Duodenal mucosa (tissue), 2 donors: ENCODE measurements at regions not wholly inside any gene's neighbourhood (a gene's known extent, or its start where the extent isn't known, plus 50 kb on each side); places are given as distances from the start of the nearest gene placed in this dataset.

Experiments
- H3K27ac ChIP-seq: one replicate; pipeline ENCODE4 v1.7.0; 2013; ENCODE audit warnings: low read depth, low read length
- H3K27me3 ChIP-seq, 2 donors: one replicate each; pipeline ENCODE4 v1.7.0; 2013; ENCODE audit warnings: low read length in 2 of 2, control low read depth in 1 of 2; ENCODE audit not compliant: insufficient read depth in 2 of 2, control insufficient read depth in 1 of 2
- H3K36me3 ChIP-seq, 2 donors: one replicate each; pipeline ENCODE4 v1.7.0; 2013; ENCODE audit warnings: low read length in 2 of 2, control low read depth in 1 of 2; ENCODE audit not compliant: insufficient read depth in 2 of 2, control insufficient read depth in 1 of 2
- H3K4me1 ChIP-seq, 2 donors: one replicate each; pipeline ENCODE4 v1.7.0; 2013; ENCODE audit warnings: low read length in 2 of 2, control low read depth in 1 of 2; ENCODE audit not compliant: insufficient read depth in 2 of 2, control insufficient read depth in 1 of 2
- H3K4me3 ChIP-seq, 2 donors: one replicate each; pipeline ENCODE4 v1.7.0; 2013; ENCODE audit warnings: low read length in 2 of 2, low read depth in 1 of 2
- H3K9ac ChIP-seq, 2 donors: one replicate each; pipeline ENCODE4 v1.7.0; 2013; ENCODE audit warnings: low read length in 2 of 2, low read depth in 1 of 2
- H3K9me3 ChIP-seq, 2 donors: one replicate each; pipeline ENCODE4 v1.7.0; 2013; ENCODE audit warnings: low read length in 2 of 2, control low read depth in 1 of 2; ENCODE audit not compliant: control insufficient read depth in 1 of 2

DNA sequence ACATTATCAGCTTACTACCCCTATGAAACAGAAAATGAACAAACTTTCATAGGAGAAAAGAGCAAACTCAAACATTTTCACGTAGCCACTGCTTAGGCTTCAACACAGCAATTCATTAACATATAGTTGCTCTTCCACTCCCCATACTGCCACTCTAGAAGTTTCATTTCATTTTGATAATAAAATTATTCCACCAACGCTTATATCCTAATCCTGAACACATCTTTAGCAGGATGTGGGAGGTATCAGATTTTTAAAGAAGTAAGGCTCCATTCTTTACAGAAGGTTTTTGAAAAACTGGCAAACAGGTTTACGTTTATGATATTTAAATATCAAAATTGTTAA is 77.5 kb upstream of the ANK3 start:
- Histone ChIP-seq H3K9me3 (no peaks in the 10 kb centered on the region), H3K27me3 (no peaks in the 10 kb centered on the region), H3K27ac (no peak overlapping the region), H3K36me3 (no peaks in the 10 kb centered on the region), H3K9ac (no peak overlapping the region), H3K4me1 (no peaks in the 10 kb centered on the region), H3K4me3 (no peak overlapping the region)

GRCh38 chr10:60466267-60467201 is 76.9 kb upstream of the ANK3 start:
- H3K4me3 ChIP-seq = no peak overlapping the region
- no peaks in the 10 kb centered on the region for H3K27me3 ChIP-seq
- H3K36me3 ChIP-seq = no peaks in the 10 kb centered on the region
- no peaks in the 10 kb centered on the region for H3K4me1 ChIP-seq
- H3K27ac ChIP-seq = no peak overlapping the region
- H3K9me3 ChIP-seq = no peaks in the 10 kb centered on the region
- no peak overlapping the region for H3K9ac ChIP-seq

GRCh38 chr10:60465801-60466200 is 76.1 kb upstream of the ANK3 start:
- H3K4me3 ChIP-seq = no peak overlapping the region
- no peaks in the 10 kb centered on the region for H3K4me1 ChIP-seq
- no peaks in the 10 kb centered on the region for H3K27me3 ChIP-seq
- H3K9me3 ChIP-seq = no peaks in the 10 kb centered on the region
- H3K9ac ChIP-seq = no peak overlapping the region
- H3K36me3 ChIP-seq = no peaks in the 10 kb centered on the region
- no peak overlapping the region for H3K27ac ChIP-seq

GRCh38 chr10:60464659-60465058 is 75.0 kb upstream of the ANK3 start:
- Histone ChIP-seq H3K9me3 (no peaks in the 10 kb centered on the region), H3K4me1 (no peaks in the 10 kb centered on the region), H3K4me3 (no peak overlapping the region)

GRCh38 chr10:60463746-60464145 is 74.1 kb upstream of the ANK3 start:
- Histone ChIP-seq H3K4me1 (no peaks in the 10 kb centered on the region), H3K27ac (no peak overlapping the region), H3K9me3 (no peaks in the 10 kb centered on the region), H3K36me3 (no peaks in the 10 kb centered on the region), H3K9ac (no peak overlapping the region), H3K27me3 (no peaks in the 10 kb centered on the region), H3K4me3 (no peak overlapping the region)

More at GRCh38 chr10:60464659-60465058, 75.0 kb upstream of the ANK3 start:
- H3K27ac ChIP-seq = no peak overlapping the region
- no peaks in the 10 kb centered on the region for H3K36me3 ChIP-seq
- no peak overlapping the region for H3K9ac ChIP-seq
- H3K27me3 ChIP-seq = no peaks in the 10 kb centered on the region

DNA sequence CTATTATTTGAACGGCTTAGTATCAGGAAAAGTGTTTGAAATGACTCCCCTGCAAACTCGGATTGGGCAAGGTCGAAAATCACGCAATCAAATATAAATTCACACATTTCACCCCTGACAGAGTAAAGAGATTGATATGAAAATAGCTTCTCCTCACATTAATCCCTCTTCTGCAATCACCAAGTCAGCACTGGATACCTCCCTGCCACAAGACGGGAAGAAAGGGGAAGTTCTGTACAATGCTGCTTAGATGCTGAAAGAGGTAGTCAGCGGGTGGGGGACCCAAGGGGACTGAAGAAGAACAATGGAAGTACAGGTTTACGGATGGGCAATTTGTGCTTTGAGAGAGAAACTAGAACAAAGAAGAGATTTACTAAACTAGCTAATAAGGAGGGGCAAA is 72.0 kb upstream of the ANK3 start:
- H3K9me3 ChIP-seq = no peaks in the 10 kb centered on the region
- H3K4me3 ChIP-seq = no peak overlapping the region
- H3K27me3 ChIP-seq = no peaks in the 10 kb centered on the region
- no peaks in the 10 kb centered on the region for H3K36me3 ChIP-seq
- no peaks in the 10 kb centered on the region for H3K4me1 ChIP-seq
- no peak overlapping the region for H3K9ac ChIP-seq
- no peak overlapping the region for H3K27ac ChIP-seq

- Histone ChIP-seq H3K9me3 (no peaks in the 10 kb centered on the region), H3K9ac (no peak overlapping the region), H3K4me3 (no peak overlapping the region), H3K4me1 (no peaks in the 10 kb centered on the region), H3K27ac (no peak overlapping the region), H3K27me3 (no peaks in the 10 kb centered on the region), H3K36me3 (no peaks in the 10 kb centered on the region)
Measured at GRCh38 chr10:60459701-60460457, 70.2 kb upstream of the ANK3 start.

DNA sequence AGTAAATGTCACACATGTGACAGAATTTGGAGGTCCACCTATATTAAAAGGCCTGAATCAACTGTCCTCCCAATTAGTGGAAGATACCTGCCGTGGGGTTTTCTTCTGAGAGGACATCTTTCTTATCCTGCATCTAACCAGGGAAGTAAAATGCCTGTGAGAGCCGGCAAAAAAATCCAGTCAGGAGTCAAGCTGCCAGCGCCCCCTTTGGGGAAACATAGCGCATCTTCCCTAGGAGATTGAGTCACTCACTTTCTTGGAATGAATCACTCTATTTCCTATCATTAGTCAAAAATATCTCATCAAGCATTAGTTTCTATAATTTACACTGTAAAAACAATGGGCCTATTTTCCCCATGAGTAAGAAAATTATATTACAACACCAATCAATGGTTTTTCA is 66.4 kb upstream of the ANK3 start:
- H3K27ac ChIP-seq = no peak overlapping the region
- no peaks in the 10 kb centered on the region for H3K36me3 ChIP-seq
- no peak overlapping the region for H3K4me3 ChIP-seq
- H3K27me3 ChIP-seq = no peaks in the 10 kb centered on the region
- H3K9me3 ChIP-seq = no peaks in the 10 kb centered on the region
- no peaks in the 10 kb centered on the region for H3K4me1 ChIP-seq
- H3K9ac ChIP-seq = no peak overlapping the region

DNA sequence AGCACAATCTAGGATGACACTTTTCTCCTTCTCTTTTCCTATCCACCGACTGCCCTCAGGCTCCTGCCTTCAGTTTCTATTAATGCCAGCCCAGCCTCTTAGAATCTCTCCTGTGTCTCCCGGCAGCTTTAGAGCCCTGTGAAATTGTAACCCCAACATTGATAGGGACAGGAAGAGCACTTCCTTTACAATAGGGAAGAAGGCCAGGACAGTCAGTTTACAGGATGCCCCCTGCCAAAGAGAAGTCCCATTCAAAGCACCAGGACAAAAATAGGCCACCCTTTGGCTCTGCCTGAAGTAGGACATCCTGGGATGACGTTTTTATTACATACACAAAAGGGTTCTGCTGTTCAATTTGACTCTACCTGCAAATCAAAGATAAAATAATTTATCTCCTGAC is 64.7 kb upstream of the ANK3 start:
- H3K27me3 ChIP-seq = no peaks in the 10 kb centered on the region
- H3K36me3 ChIP-seq = no peaks in the 10 kb centered on the region
- H3K4me1 ChIP-seq = no peaks in the 10 kb centered on the region
- no peak overlapping the region for H3K9ac ChIP-seq
- H3K9me3 ChIP-seq = no peaks in the 10 kb centered on the region
- no peak overlapping the region for H3K27ac ChIP-seq
- H3K4me3 ChIP-seq = no peak overlapping the region

- Histone ChIP-seq H3K9ac (no peak overlapping the region), H3K9me3 (no peaks in the 10 kb centered on the region), H3K27ac (no peak overlapping the region)
Measured at GRCh38 chr10:60453036-60453435, 63.4 kb upstream of the ANK3 start.

More at GRCh38 chr10:60453036-60453435, 63.4 kb upstream of the ANK3 start:
- H3K27me3 ChIP-seq = no peaks in the 10 kb centered on the region
- no peaks in the 10 kb centered on the region for H3K36me3 ChIP-seq
- no peak overlapping the region for H3K4me3 ChIP-seq
- H3K4me1 ChIP-seq = no peaks in the 10 kb centered on the region
